SKM-1 (cell line): ENCODE measurements at regions not wholly inside any gene's neighbourhood (a gene's known extent, or its start where the extent isn't known, plus 50 kb on each side); places are given as distances from the start of the nearest gene placed in this dataset.

Source experiments
- DNase-seq: peaks from one replicate; lab custom pipeline; 2025; ENCODE audit not compliant: unreplicated experiment; lab: John Stamatoyannopoulos, UW

- DNase-seq, result no peak
These were observed 319.2 kb upstream of the ADGRL4 start for GRCh38 chr1:79325705-79326104.

- DNase-seq, result no peak
These were observed 318.6 kb upstream of the ADGRL4 start for GRCh38 chr1:79325126-79325525.

GRCh38 chr1:79323239-79324025 is 316.9 kb upstream of the ADGRL4 start:
- DNase-seq, result no peak

- no peak for DNase-seq
These were observed 316.0 kb upstream of the ADGRL4 start for GRCh38 chr1:79322511-79323027.

GRCh38 chr1:79312438-79312837 is 305.9 kb upstream of the ADGRL4 start:
- DNase-seq, result no peak

GRCh38 chr1:79310609-79311008 is 304.1 kb upstream of the ADGRL4 start:
- no peak for DNase-seq

GRCh38 chr1:79304131-79304530 is 297.6 kb upstream of the ADGRL4 start:
- DNase-seq, result no peak

GRCh38 chr1:79303040-79303439 is 296.5 kb upstream of the ADGRL4 start:
- DNase-seq, result no peak

GRCh38 chr1:79302380-79302930 is 295.9 kb upstream of the ADGRL4 start:
- DNase-seq, result no peak

GRCh38 chr1:79295967-79296366 is 289.4 kb upstream of the ADGRL4 start:
- DNase-seq, result no peak

GRCh38 chr1:79293611-79294010 is 287.1 kb upstream of the ADGRL4 start:
- no peak for DNase-seq

GRCh38 chr1:79290927-79291474 is 284.5 kb upstream of the ADGRL4 start:
- no peak for DNase-seq

- DNase-seq, result no peak
These were observed 281.5 kb upstream of the ADGRL4 start for GRCh38 chr1:79287982-79288381.

GRCh38 chr1:79285667-79286066 is 279.1 kb upstream of the ADGRL4 start:
- DNase-seq, result no peak

- DNase-seq, result no peak
These were observed 276.9 kb upstream of the ADGRL4 start for GRCh38 chr1:79283451-79283850.

GRCh38 chr1:79281442-79281841 is 274.9 kb upstream of the ADGRL4 start:
- DNase-seq, result no peak

- no peak for DNase-seq
These were observed 265.2 kb upstream of the ADGRL4 start for GRCh38 chr1:79271759-79272158.

GRCh38 chr1:79264975-79265818 is 258.7 kb upstream of the ADGRL4 start:
- peak; percentile 4 for DNase-seq

GRCh38 chr1:79264285-79264684 is 257.8 kb upstream of the ADGRL4 start:
- no peak for DNase-seq

- DNase-seq, result no peak
These were observed 256.3 kb upstream of the ADGRL4 start for GRCh38 chr1:79262745-79263258.
